Gastroesophageal sphincter (tissue), 3 donors: ENCODE measurements at regions not wholly inside any gene's neighbourhood (a gene's known extent, or its start where the extent isn't known, plus 50 kb on each side); places are given as distances from the start of the nearest gene placed in this dataset.

ENCODE experiments used
- EP300 ChIP-seq: sonication (generic); formaldehyde crosslinking; IDR thresholded peaks from one replicate; pipeline ENCODE4 v1.6.1; 2017; ENCODE audit warnings: antibody characterized with exemption, mild to moderate bottlenecking
- POLR2A ChIP-seq, 2 donors: fragments of 450-650 bp; IDR thresholded peaks; one replicate each; pipeline ENCODE4 v1.6.1; 2017; ENCODE audit warnings: antibody characterized with exemption in 2 of 2, mild to moderate bottlenecking in 2 of 2, moderate library complexity in 1 of 2
- POLR2AphosphoS5 ChIP-seq: sonication (generic); formaldehyde crosslinking; IDR thresholded peaks from one replicate; pipeline ENCODE4 v1.6.1; 2017; ENCODE audit warnings: antibody characterized with exemption
- TF ChIP-seq, protein P1 (sequence below), 4 experiments: fragments of 200-600 bp in 2 of 4; fragments of 450-650 bp in 2 of 4; sonication (generic) in 1 of 4; IDR thresholded peaks; one replicate each; pipeline ENCODE4 v1.5.1; 2017 to 2019; ENCODE audit warnings: antibody characterized with exemption in 4 of 4, mild to moderate bottlenecking in 2 of 4, moderate library complexity in 2 of 4

DNA sequence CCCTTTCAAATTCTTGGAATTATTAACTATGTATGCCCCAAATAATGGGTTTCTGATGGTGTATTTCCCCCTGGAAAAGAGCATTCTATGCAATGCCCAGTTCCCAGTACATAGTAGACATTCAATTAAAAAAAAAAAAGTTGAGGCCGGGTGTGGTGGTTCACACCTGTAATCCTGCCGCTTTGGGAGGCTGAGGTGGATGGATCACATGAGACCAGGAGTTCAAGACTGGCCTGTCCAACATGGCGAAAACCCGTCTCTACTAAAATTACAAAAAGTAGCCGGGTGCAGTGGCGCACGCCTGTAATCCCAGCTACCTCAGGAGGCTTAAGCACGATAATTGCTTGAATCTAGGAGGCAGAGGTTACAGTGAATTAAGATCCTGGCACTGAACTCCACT, 83.3 kb upstream of the ZNF217 start:
- no peak for TF ChIP-seq POLR2A (IDR thresholded peaks at IDR 0.05)
- TF ChIP-seq, protein P1, sequence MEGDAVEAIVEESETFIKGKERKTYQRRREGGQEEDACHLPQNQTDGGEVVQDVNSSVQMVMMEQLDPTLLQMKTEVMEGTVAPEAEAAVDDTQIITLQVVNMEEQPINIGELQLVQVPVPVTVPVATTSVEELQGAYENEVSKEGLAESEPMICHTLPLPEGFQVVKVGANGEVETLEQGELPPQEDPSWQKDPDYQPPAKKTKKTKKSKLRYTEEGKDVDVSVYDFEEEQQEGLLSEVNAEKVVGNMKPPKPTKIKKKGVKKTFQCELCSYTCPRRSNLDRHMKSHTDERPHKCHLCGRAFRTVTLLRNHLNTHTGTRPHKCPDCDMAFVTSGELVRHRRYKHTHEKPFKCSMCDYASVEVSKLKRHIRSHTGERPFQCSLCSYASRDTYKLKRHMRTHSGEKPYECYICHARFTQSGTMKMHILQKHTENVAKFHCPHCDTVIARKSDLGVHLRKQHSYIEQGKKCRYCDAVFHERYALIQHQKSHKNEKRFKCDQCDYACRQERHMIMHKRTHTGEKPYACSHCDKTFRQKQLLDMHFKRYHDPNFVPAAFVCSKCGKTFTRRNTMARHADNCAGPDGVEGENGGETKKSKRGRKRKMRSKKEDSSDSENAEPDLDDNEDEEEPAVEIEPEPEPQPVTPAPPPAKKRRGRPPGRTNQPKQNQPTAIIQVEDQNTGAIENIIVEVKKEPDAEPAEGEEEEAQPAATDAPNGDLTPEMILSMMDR (IDR thresholded peaks at IDR 0.05) = no peak
- no peak for TF ChIP-seq EP300
- no peak for TF ChIP-seq POLR2AphosphoS5
